SKM-1 treated with dmso at 0.1 percent for 144 hours (cell line): ENCODE measurements at regions not wholly inside any gene's neighbourhood (a gene's known extent, or its start where the extent isn't known, plus 50 kb on each side); places are given as distances from the start of the nearest gene placed in this dataset.
"Not testable (repeated sequence)": the region's sequence is repeated elsewhere in the genome, so short reads cannot be mapped to it uniquely, and the experiment has no call there.

Source experiments
- DNase-seq: peaks from one replicate; lab custom pipeline; 2025; ENCODE audit not compliant: unreplicated experiment; lab: John Stamatoyannopoulos, UW

DNA sequence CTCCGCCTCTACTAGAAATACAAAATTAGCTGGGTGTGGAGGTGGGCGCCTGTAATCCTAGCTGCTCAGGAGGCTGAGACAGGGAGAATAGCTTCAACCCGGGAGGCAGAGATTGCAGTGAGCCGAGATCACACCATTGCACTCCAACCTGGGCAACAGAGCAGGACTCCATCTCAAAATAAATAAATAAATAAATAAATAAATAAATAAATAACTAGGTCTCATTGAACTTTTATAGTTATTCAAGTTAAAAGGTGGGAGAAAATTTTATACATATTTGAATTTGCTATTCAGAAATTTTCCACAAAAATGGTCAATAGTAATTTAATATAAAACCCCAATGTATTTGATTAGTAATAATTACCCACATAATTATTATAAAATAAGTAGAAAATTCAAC is 593.9 kb upstream of the CDH10 start:
- DNase-seq = not testable (repeated sequence)

DNA sequence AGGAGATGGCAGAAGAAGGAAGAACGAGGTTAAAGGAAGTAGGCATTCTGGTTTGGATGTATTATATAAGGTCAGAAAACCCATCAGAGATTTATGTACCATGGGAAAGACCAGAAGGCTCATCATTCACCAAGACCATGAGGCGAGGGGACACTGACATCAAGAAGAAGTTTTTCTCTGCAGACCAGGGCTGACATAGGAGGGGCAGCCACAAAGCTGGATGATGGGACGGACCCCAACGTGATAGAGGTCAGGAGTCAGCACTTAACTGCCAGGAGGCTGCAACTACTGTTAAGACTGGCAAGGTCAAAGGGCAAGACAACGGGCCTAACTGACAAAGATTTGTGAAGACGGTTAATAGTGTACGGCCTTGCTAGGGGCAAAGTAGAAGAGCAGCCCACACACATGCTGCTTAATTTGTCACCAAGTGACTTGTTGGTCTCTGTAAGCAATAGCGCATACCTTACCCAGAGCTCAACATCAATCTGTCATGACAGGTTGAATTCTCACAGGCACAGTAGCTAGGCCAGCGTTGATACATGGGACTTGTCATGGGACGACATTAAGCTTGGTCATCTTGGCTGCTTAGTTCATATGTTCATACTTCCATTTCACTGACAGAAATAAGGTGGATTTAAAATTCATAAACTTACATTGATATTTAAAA is 579.7 kb upstream of the CDH10 start:
- no peak for DNase-seq

DNA sequence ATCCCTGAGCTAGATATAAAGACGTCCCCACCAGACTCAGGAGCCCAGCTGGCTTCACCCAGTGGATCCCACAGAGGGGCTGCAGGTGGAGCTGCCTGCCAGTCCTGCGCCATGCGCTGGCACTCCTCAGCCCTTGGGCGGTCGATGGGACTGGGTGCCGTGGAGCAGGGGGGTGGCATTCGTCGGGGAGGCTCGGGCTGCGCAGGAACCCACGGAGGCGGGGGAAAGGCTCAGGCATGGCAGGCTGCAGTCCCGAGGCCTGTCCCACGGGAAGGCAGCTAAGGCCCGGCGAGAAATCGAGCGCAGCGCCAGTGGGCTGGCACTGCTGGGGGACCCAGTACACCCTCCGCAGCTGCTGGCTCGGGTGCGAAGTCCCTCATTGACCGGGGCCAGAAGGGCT is 555.1 kb upstream of the CDH10 start:
- DNase-seq = not testable (repeated sequence)

DNA sequence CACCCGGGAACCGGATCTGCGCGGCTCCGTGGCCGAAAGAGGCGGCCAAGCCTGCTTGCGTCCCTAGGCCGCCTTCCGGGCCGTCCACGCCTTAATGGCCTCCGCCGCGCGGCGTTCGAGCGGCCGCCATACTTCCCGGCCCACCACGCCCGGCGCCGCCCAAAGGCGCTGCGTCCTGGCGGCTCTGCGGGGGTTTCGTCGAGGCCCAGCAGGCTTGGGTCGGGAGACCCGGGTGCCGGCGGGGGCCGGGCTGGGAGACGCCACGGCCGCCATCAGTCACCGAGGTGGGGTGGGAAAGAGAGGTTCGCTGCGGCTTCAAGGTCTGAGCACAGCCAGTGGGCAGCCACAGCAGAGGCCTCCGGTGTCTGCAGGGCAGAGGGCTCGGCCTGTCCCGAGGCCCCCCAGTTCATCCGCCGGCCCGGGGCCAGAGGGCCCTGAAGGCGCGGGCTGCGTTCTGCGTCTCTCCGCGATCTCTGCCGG is 545.8 kb upstream of the CDH10 start:
- DNase-seq = no peak

DNA sequence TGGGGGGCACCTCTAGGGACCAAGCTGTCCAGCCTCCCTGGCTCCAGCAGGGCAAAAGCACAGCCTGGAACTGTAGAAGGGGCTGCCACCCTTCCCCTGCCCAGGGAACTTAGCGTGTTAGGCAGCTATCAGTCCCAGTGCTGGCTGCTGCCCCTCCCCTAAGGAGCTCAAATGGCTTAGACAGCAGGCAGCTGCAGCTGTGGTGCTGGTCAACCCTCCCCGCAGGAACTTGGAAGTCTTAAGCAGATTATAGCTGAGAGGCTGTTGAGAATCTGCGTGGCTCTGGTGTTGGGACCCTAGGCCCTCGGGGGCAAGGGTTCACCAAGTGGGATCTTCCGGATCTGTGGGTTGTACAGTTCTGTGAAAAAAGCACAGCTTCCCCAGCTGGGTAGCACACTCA is 536.5 kb upstream of the CDH10 start:
- DNase-seq = no peak

DNA sequence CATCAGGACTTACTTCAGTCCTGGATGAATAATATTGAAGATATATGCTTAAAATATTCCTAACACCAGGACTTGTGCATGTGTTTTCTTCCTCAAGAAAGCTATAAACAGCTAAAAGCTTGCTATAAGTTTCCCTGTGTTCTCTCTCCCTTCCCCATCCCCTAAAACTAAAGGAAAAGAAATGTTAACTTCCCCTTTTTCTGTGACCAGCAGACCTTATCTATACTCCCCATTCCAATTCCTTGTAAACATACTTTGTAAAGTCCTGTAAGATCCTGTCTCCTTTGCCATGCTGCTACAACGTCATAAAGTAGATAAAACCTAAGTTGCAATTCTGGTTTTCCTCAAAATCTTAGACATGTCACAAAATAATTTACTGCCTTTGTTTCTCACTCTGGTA is 517.8 kb upstream of the CDH10 start:
- DNase-seq = not testable (repeated sequence)

DNA sequence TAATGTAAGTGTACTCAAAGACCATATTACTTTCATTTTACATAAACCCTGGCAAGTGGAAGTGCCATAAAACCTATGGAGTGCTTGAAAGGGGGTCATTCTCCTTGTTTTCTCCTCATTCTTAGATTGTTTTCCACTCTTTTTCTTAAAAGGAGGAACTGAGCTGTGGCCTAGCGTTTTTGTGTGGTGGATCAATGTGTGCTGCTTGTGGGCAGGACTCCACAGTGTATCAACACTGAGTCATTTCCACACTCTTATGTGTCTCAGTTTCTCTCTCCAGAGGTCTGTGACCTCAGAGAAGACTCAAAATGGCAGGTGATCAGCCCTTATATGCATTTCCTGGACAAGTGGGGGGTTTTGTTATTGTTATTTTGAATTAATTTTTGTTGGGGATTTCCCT is 516.1 kb upstream of the CDH10 start:
- DNase-seq = no peak

DNA sequence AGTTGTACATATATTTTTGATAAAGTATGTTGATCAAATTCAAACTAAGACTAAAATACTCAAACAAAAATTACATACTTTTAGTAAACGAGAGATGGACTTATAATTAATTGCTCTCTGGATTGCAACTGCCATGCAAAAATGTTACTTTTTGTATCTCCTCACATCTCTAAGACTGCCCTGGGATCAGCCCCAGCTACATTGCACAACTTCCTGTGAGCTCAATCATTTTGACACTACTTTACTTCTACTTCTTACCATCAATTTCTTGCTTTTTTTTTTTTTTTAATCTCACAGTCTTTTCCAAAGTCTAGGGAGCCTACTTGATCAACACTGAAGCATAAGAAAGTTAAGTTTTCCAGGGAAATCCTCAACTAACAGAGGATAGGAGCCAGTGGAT is 506.0 kb upstream of the CDH10 start:
- no peak for DNase-seq

DNA sequence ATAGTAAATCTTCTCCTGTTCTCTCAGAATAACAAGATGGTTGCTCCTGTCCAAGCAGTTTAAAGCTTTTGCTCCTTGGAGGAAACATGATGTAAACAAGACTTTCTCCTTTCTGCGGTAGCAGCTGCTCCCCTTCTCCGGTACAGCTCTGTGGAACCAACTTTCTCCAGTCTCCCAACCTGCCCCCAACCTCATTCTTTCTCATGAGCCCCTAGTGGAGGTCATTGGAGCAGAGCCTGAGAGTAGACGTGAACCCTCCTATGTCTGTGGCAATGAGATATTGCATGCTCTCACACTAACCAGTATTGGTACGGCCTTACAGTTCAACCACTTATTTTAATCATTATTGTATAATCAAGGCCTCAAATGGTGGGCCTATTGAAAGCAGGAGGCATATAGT is 483.8 kb upstream of the CDH10 start:
- DNase-seq = no peak

DNA sequence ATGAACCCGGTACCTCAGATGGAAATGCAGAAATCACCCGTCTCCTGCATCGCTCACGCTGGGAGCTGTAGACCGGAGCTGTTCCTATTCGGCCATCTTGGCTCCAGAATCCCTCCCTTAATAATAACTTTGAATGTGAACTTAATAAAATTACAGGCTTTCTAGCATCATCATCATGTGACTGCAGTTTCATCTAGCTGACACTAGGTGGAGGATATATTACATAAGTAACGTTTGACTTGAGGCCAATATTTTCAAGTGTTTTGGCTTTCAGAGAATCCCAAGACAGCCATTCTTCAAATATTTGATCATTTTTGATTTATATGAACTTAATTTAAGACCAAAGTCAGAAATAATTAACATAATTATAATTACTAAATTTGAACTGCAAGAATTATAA is 474.9 kb upstream of the CDH10 start:
- DNase-seq = peak; percentile 46

DNA sequence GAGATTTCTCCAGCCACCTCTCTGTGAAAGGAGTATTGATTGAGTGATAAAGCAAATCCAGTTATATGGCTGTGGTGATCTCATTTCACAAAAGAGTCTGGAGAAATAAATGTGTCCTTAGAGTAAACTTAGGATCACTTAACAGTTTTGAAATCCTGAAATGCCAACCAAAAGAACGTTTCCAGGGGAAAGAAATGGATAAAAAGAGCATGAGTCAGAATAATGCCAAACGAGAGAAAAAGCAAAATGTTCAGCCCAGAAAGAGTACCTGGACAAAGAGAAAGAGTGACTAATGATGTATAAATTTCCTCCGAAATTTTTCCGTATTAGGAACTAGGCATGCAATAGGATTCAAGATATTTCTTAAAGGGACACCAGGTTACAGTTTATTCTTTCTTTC is 463.1 kb upstream of the CDH10 start:
- no peak for DNase-seq

DNA sequence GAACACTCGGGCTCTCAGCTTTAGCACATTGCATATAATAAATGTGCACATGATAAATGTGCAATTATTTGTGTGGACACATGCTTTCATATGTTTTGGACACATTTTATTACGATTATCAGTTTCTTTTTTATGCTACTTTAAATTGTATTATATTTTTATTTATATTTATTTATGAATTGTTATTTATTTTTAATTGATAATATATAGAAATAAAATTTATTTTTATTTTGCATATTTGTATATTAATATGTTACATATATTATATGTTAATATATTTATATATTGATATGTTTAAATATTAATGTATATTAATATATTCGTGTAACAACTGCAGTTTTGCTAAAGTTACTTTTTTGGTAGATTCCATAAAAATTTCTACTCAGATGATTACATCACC is 454.8 kb upstream of the CDH10 start:
- DNase-seq = no peak

DNA sequence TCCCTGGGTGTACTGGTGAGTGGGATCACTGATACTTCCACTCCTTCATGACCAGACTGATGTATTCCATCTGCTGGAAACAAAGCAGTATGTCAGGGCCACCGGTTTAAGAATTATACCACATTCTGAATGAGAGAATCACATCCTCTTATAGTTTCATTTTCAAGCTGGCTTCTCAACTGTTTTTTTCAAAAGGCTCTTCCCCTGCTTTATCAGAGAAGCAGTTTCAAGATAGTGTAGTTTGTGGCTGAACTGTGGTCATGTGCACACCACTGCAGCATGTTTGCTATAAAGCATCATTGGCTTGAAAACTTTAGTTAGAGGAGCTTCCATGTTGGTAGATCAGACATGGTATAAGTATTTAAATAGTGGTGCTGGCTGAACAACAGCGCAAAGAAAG is 450.5 kb upstream of the CDH10 start:
- DNase-seq = no peak

DNA sequence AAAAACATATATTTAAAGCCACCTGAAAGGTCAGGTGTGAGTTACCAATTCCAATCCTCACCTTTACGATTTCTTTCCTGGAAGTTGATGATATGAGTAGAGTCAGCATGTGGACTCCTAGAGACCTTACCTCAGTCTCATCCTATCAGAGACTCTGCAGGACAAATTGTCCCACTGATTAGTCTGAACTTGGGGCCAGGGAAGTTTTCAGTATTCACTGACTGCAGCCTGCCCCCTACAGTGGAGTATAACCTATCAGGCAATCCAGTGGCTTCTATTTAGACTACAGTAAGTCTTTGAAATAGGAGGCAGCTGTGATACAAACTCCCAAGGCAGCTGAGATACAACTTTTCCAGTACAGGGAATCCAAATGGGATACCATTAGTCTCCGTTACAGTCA is 449.4 kb upstream of the CDH10 start:
- DNase-seq = no peak

DNA sequence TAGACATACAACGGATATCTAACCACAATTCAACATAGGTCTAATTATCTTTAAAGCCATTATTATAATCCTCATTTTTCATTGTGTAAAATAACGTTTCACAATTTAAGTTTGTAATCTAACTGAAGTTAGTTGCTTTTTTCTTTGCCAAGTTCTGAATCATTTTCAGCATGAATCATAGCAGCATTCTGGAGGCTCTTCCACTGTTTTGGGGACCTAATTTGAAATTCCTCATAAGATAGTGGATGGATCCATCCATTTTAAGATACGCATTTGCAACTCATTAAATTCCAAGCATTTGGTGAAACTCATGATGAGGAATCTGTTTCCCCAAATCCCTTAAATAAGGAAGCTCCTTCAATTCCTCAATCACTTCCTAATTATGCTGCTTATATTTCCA is 447.1 kb upstream of the CDH10 start:
- DNase-seq = no peak

DNA sequence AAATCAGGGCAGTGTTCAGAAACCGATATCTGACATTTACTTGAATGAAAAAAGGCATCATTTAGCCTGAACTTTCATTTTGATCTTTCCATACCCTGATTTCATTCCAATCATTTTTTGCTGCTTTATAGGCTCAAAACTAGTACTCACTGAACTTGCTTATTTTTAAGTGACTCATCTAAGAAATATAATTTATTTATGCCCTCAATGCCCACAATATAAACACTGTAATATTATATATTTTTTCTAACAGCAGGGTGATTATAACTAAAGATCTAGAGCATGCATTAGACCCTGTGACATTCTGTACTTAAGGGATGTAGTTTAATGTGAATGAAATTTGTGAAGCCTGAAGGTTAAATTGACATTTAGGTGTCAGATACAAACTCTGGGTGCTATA is 446.1 kb upstream of the CDH10 start:
- no peak for DNase-seq

DNA sequence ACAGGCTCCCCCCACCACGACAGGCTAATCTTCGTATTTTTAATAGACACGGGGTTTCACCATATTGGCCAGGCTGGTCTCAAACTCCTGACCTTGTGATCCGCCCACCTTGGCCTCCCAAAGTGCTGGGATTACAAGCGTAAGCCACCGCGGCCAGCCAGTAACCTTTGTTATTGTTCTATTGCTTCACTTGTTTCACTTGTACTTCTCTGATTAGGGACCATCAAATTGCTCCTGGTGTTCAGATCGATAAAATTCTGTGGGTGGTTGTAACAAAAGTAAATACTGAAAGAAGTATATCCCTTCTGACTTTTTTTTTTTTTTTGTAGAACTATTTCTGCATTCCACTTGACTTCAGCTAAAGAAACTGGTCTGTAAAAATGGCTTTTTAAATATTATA is 445.5 kb upstream of the CDH10 start:
- no peak for DNase-seq

DNA sequence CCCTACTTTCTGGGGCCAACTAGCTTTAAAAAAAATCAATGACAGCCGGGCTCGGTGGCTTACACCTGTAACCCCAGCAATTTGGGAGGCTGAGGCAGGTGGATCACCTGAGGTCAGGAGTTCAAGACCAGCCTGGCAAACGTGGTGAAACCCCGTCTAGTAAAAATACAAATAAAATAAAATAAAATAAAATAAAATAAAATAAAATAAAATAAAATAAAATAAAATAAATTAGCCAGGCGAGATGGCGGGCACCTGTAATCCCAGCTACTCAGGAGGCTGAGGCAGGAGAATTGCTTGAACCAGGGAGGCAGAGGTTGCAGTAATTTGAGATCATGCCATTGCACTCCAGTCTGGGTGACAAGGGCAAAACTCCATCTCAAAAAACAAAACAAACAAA is 443.9 kb upstream of the CDH10 start:
- not testable (repeated sequence) for DNase-seq

DNA sequence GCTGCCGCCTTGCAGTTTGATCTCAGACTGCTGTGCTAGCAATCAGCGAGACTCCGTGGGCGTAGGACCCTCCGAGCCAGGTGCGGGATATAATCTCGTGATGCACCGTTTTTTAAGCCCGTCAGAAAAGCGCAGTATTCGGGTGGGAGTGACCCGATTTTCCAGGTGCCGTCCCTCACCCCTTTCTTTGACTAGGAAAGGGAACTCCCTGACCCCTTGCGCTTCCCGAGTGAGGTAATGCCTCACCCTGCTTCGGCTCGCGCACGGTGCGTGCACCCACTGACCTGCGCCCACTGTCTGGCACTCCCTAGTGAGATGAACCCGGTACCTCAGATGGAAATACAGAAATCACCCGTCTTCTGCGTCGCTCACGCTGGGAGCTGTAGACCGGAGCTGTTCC is 438.5 kb upstream of the CDH10 start:
- DNase-seq = not testable (repeated sequence)

DNA sequence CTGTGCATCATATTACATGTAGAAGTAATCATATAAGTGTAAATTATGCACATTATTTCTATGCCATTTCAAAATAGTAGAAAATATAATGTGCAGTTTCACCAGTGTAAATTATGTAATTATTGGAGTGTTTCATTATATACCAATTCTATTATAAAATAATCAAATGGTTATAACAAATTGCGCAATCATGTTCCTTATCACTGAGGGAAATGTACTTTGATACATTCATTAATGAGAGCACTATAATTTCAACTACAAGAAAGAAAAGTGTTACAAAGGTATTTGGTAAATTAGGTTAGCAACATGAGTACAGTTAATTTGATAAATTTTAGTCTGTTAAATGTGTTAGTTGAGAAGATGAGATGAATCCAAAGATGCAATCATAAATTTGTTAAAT is 421.5 kb upstream of the CDH10 start:
- DNase-seq = no peak

DNA sequence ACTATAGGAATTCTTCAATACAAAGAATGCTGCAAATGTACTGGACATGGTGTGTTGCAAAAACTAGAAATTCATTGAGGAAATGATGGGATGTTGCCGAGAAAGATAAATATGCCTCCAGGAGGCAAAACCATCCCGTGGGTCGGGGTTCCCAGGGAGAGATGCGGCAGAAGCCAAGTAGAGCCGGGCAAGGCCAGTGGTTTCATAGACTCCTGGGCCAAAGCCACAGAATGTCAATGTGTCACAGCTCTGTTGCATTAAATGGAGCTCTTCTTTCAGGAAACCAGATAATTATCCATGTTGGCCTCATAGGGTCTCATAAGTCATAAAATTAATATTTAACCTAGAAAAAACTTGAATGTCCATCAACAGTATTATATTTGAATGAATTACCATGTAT is 419.5 kb upstream of the CDH10 start:
- no peak for DNase-seq

DNA sequence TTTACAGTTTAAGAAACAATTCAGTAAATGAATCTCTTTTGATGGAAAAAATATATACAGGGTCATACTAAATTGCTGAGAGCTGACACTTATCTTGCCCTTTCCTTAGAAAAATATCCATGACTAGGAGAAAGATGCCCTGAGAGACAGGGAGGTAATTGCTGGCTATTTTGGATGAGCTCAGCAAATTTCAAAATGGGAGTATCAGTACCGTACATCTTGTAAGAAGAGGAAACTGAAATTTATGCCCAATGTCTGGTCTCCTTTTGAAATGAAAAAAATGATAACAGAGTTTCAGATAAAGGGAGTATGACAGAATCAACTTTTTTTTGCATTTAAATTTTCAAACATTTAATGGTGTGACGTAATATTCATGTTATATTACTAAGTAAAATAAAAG is 415.8 kb upstream of the CDH10 start:
- no peak for DNase-seq

DNA sequence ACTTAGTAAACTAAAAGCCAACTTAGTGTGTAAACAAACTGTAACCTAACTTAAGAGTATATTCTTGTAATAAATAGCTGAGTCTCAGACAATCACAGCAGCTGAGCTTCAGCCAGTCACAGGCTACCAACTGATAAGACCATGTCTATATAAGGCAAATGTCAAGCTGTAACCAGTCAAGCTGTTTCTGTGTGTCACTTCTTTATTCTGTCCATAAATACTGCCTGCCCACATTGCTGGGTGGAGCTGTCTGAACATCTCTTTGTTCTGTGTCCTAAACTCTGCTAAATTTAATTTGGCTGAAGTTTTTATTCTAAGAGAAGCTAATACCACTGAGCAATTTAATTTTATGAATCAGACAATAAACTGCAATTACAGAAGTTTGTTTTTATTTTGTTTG is 412.1 kb upstream of the CDH10 start:
- no peak for DNase-seq

DNA sequence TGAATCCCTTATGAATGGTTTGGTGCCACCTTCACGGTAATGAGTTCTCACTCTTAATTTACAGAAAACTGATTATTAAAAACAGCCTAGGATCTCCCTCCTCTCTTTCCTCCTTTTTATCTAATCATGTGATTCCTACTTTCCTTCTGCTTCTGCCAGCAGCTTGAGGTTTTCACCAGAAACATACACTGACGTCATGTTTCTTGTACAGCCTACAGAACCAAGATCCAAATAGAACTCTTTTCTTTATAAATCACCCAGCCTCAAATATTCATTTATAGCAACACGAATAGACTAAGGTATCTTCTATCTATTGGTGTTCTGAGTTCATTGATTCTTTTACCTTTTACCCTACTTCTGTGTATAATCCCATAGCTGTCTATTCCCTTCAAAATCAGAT is 388.9 kb upstream of the CDH10 start:
- DNase-seq = no peak
